ENCODE measurements at regions not wholly inside any gene's neighbourhood (a gene's known extent, or its start where the extent isn't known, plus 50 kb on each side); places are given as distances from the start of the nearest gene placed in this dataset.

DNA sequence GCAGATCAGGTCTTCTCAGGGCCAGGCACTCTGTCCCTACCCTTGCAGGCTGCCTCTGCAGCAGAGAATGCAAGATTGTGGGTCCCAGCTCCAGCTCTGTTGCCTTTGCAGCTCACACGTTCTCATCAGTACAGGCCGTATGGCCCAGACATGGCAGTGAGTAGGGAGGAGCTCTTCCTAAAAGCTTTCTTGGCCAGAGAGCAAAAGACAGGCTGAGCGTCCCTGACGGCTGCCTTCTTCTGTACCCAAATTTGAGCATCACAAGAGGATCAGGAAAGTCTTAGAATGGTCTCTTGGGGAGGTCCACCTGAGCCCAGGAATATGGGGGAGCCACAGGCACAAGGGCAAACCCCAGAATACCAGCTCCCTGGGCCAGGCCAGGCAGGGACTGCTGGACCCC, 266.3 kb upstream of the ZMIZ1 start:
- ChIA-PET POLR2A (no interaction called here), RAD21 (ENCODE audit: low non-redundant PET in 1 of 2, low total read pairs in 2 of 2, uncharacterized antibody in 2 of 2, unreplicated experiment in 2 of 2) (no interaction called here), CTCF (no interaction called here)

DNA sequence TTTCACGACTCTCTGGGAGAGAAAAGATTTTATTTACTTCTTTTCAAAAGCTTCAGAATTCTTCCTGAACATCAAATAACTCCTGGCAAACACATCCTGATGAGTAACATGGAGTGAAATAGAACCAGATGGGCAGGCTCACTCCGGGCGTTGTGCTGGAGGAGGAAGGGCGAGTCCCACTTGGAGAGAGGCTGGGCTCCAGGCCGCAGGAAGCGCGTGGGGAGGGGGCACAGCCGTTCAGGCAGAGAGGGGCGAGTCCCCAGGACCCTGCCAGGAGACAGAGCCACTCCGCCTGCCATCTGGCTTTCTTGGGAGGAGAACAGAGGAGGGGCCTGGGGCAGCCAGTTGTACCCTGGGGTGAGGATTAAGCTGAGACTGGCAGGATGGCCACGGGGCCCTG, 265.9 kb upstream of the ZMIZ1 start:
- peaks cover 0 to 4% of the 10 kb centered on the region in 2 experiments; a peak in 1 of 4 replicates for H3K4me1 ChIP-seq (ENCODE audit: control insufficient read depth in 1 of 2, insufficient read depth in 2 of 2, low read length in 2 of 2)
- POLR2A ChIA-PET: no interaction called here
- BruUV-seq (replicated peaks): no TSS peak
- TF ChIP-seq, protein P1, sequence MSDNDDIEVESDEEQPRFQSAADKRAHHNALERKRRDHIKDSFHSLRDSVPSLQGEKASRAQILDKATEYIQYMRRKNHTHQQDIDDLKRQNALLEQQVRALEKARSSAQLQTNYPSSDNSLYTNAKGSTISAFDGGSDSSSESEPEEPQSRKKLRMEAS (IDR thresholded peaks at IDR 0.05): no peak
- TF ChIP-seq POLR2A (IDR thresholded peaks at IDR 0.05; ENCODE audit: borderline replicate concordance, extremely low read depth, insufficient read depth, insufficient read length): no peak
- TF ChIP-seq, protein P2, sequence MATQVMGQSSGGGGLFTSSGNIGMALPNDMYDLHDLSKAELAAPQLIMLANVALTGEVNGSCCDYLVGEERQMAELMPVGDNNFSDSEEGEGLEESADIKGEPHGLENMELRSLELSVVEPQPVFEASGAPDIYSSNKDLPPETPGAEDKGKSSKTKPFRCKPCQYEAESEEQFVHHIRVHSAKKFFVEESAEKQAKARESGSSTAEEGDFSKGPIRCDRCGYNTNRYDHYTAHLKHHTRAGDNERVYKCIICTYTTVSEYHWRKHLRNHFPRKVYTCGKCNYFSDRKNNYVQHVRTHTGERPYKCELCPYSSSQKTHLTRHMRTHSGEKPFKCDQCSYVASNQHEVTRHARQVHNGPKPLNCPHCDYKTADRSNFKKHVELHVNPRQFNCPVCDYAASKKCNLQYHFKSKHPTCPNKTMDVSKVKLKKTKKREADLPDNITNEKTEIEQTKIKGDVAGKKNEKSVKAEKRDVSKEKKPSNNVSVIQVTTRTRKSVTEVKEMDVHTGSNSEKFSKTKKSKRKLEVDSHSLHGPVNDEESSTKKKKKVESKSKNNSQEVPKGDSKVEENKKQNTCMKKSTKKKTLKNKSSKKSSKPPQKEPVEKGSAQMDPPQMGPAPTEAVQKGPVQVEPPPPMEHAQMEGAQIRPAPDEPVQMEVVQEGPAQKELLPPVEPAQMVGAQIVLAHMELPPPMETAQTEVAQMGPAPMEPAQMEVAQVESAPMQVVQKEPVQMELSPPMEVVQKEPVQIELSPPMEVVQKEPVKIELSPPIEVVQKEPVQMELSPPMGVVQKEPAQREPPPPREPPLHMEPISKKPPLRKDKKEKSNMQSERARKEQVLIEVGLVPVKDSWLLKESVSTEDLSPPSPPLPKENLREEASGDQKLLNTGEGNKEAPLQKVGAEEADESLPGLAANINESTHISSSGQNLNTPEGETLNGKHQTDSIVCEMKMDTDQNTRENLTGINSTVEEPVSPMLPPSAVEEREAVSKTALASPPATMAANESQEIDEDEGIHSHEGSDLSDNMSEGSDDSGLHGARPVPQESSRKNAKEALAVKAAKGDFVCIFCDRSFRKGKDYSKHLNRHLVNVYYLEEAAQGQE (IDR thresholded peaks at IDR 0.05; ENCODE audit: low read depth): no peak
- no peak for TF ChIP-seq TCF7L2 (IDR thresholded peaks at IDR 0.05; ENCODE audit: borderline replicate concordance, extremely low read depth, insufficient read depth, insufficient read length)
- TF ChIP-seq ELF1 (IDR thresholded peaks at IDR 0.05; ENCODE audit: borderline replicate concordance, low read depth): no peak
- TF ChIP-seq POLR2AphosphoS5 (IDR thresholded peaks at IDR 0.05; ENCODE audit: low read depth, low read length): no peak
- no peak for TF ChIP-seq ZFX (IDR thresholded peaks at IDR 0.05)
- TF ChIP-seq EGR1 (IDR thresholded peaks at IDR 0.05; ENCODE audit: low read depth): no peak
- no peak for TF ChIP-seq FOSL1 (IDR thresholded peaks at IDR 0.05; ENCODE audit: low read depth)
- no peak for TF ChIP-seq SP1 (IDR thresholded peaks at IDR 0.05; ENCODE audit: low read depth)
- TF ChIP-seq, protein P3, sequence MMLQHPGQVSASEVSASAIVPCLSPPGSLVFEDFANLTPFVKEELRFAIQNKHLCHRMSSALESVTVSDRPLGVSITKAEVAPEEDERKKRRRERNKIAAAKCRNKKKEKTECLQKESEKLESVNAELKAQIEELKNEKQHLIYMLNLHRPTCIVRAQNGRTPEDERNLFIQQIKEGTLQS (IDR thresholded peaks at IDR 0.05): no peak
- TF ChIP-seq JUND (IDR thresholded peaks at IDR 0.05): no peak
- TF ChIP-seq, protein P4, sequence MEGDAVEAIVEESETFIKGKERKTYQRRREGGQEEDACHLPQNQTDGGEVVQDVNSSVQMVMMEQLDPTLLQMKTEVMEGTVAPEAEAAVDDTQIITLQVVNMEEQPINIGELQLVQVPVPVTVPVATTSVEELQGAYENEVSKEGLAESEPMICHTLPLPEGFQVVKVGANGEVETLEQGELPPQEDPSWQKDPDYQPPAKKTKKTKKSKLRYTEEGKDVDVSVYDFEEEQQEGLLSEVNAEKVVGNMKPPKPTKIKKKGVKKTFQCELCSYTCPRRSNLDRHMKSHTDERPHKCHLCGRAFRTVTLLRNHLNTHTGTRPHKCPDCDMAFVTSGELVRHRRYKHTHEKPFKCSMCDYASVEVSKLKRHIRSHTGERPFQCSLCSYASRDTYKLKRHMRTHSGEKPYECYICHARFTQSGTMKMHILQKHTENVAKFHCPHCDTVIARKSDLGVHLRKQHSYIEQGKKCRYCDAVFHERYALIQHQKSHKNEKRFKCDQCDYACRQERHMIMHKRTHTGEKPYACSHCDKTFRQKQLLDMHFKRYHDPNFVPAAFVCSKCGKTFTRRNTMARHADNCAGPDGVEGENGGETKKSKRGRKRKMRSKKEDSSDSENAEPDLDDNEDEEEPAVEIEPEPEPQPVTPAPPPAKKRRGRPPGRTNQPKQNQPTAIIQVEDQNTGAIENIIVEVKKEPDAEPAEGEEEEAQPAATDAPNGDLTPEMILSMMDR (IDR thresholded peaks at IDR 0.05 in 2 of 3, conservative IDR thresholded peaks at IDR 0.05 in 1 of 3; ENCODE audit: borderline replicate concordance in 1 of 3, insufficient read depth in 1 of 3, low read depth in 2 of 3, low read length in 2 of 3): no peak

More for the DNA sequence above, 266.3 kb upstream of the ZMIZ1 start:
- no peak for TF ChIP-seq EGR1 (IDR thresholded peaks at IDR 0.05; ENCODE audit: low read depth)
- TF ChIP-seq, protein P1 (IDR thresholded peaks at IDR 0.05): no peak
- TF ChIP-seq POLR2AphosphoS5 (IDR thresholded peaks at IDR 0.05; ENCODE audit: low read depth, low read length): no peak
- no peak for TF ChIP-seq ZNF274 (IDR thresholded peaks at IDR 0.05; ENCODE audit: low read depth, low read length)
- TF ChIP-seq SRF (IDR thresholded peaks at IDR 0.05; ENCODE audit: low read depth): no peak
- TF ChIP-seq, protein P3 (IDR thresholded peaks at IDR 0.05): no peak
- Histone ChIP-seq H3K9ac (ENCODE audit: low read length) (no peak overlapping the region), H3K79me2 (ENCODE audit: insufficient read depth, low read length) (no peaks in the 10 kb centered on the region), H3K27me3 (ENCODE audit: insufficient read depth, low read length) (peaks cover 16% of the 10 kb centered on the region; the same call in 1 of the 2 replicates), H3K9me3 (ENCODE audit: control insufficient read depth in 1 of 2, insufficient read depth in 1 of 2, low read depth in 1 of 2, low read length in 2 of 2) (no peaks in the 10 kb centered on the region), H2AFZ (ENCODE audit: low read depth, low read length, poor library complexity, severe bottlenecking) (no peak overlapping the region), H3K36me3 (ENCODE audit: control insufficient read depth in 1 of 2, insufficient read depth in 2 of 2, low read length in 2 of 2) (no peaks in the 10 kb centered on the region), H3K27ac (ENCODE audit: low read depth, low read length) (no peak overlapping the region), H3K4me3 (replicated peaks in 1 of 2; ENCODE audit: low read depth in 1 of 2, low read length in 2 of 2) (no peak overlapping the region), H4K20me1 (ENCODE audit: insufficient read depth) (no peaks in the 10 kb centered on the region), H3K4me2 (ENCODE audit: low read length) (no peak overlapping the region), H3K9me2 (ENCODE audit: insufficient read depth) (no peaks in the 10 kb centered on the region), H3K4me1 (ENCODE audit: control insufficient read depth in 1 of 2, insufficient read depth in 2 of 2, low read length in 2 of 2) (peaks cover 0 to 4% of the 10 kb centered on the region in 2 experiments; a peak in 1 of 4 replicates)
- no TSS peak for BruUV-seq (replicated peaks)
- ATAC-seq: no peak
- intact Hi-C loops (cut with micrococcal nuclease): no loop called here
- no peak for DNase-seq (ENCODE audit: low read depth, low spot score)

More for the DNA sequence above, 265.9 kb upstream of the ZMIZ1 start:
- ATAC-seq (no peak), DNase-seq (ENCODE audit: low read depth, low spot score) (no peak)
- Histone ChIP-seq H3K27me3 (ENCODE audit: insufficient read depth, low read length) (peaks cover 16% of the 10 kb centered on the region; the same call in 1 of the 2 replicates), H3K4me3 (replicated peaks in 1 of 2; ENCODE audit: low read depth in 1 of 2, low read length in 2 of 2) (no peak overlapping the region), H3K36me3 (ENCODE audit: control insufficient read depth in 1 of 2, insufficient read depth in 2 of 2, low read length in 2 of 2) (no peaks in the 10 kb centered on the region), H3K9me2 (ENCODE audit: insufficient read depth) (no peaks in the 10 kb centered on the region), H2AFZ (ENCODE audit: low read depth, low read length, poor library complexity, severe bottlenecking) (no peak overlapping the region), H3K79me2 (ENCODE audit: insufficient read depth, low read length) (no peaks in the 10 kb centered on the region), H3K9ac (ENCODE audit: low read length) (no peak overlapping the region), H3K4me2 (ENCODE audit: low read length) (no peak overlapping the region), H4K20me1 (ENCODE audit: insufficient read depth) (no peaks in the 10 kb centered on the region), H3K27ac (ENCODE audit: low read depth, low read length) (no peak overlapping the region), H3K9me3 (ENCODE audit: control insufficient read depth in 1 of 2, insufficient read depth in 1 of 2, low read depth in 1 of 2, low read length in 2 of 2) (no peaks in the 10 kb centered on the region)
- intact Hi-C loops (cut with micrococcal nuclease): no loop called here
- ChIA-PET RAD21 (ENCODE audit: low non-redundant PET in 1 of 2, low total read pairs in 2 of 2, uncharacterized antibody in 2 of 2, unreplicated experiment in 2 of 2) (no interaction called here), CTCF (no interaction called here)

Data from HCT116 (cell line).